Right hindlimb (tissue), 1 donor: ENCODE measurements at regions not wholly inside any gene's neighbourhood (a gene's known extent, or its start where the extent isn't known, plus 50 kb on each side); places are given as distances from the start of the nearest gene placed in this dataset.

Experiments used
- DNase-seq: peaks from one replicate; pipeline ENCODE4 v3.0.0-alpha.2; 2018

- DNase-seq = no peak
These were observed 430.9 kb downstream of the ATP23 start for GRCh38 chr12:58372298-58372697.

GRCh38 chr12:58378028-58378427, 436.7 kb downstream of the ATP23 start:
- no peak for DNase-seq

- DNase-seq = no peak
These were observed 440.2 kb downstream of the ATP23 start for GRCh38 chr12:58381546-58381945.

GRCh38 chr12:58384196-58384595, 442.8 kb downstream of the ATP23 start:
- no peak for DNase-seq

GRCh38 chr12:58386136-58386535, 444.8 kb downstream of the ATP23 start:
- no peak for DNase-seq

GRCh38 chr12:58387199-58387598, 445.8 kb downstream of the ATP23 start:
- no peak for DNase-seq

- DNase-seq = no peak
These were observed 446.9 kb downstream of the ATP23 start for GRCh38 chr12:58388261-58388660.

- DNase-seq = no peak
These were observed 451.8 kb downstream of the ATP23 start for GRCh38 chr12:58393152-58393551.

GRCh38 chr12:58395056-58395455, 453.7 kb downstream of the ATP23 start:
- DNase-seq = no peak

GRCh38 chr12:58395470-58395869, 454.1 kb downstream of the ATP23 start:
- DNase-seq = no peak

- DNase-seq = no peak
These were observed 454.9 kb downstream of the ATP23 start for GRCh38 chr12:58396239-58396638.

GRCh38 chr12:58405363-58405762, 464.0 kb downstream of the ATP23 start:
- no peak for DNase-seq

- peak; percentile 22 for DNase-seq
These were observed 467.1 kb downstream of the ATP23 start for GRCh38 chr12:58408516-58408915.

GRCh38 chr12:58412461-58413060, 471.2 kb downstream of the ATP23 start:
- DNase-seq = no peak

GRCh38 chr12:58413794-58414193, 472.4 kb downstream of the ATP23 start:
- DNase-seq = no peak

GRCh38 chr12:58414398-58414871, 473.1 kb downstream of the ATP23 start:
- no peak for DNase-seq

GRCh38 chr12:58415716-58416115, 474.3 kb downstream of the ATP23 start:
- DNase-seq = no peak

- no peak for DNase-seq
These were observed 474.9 kb downstream of the ATP23 start for GRCh38 chr12:58416236-58416635.

- DNase-seq = no peak
These were observed 477.9 kb downstream of the ATP23 start for GRCh38 chr12:58419196-58419760.

- DNase-seq = no peak
These were observed 478.5 kb downstream of the ATP23 start for GRCh38 chr12:58419905-58420304.

- DNase-seq = peak; percentile 30
These were observed 479.1 kb downstream of the ATP23 start for GRCh38 chr12:58420503-58420902.

GRCh38 chr12:58421990-58422389, 480.6 kb downstream of the ATP23 start:
- no peak for DNase-seq

- no peak for DNase-seq
These were observed 483.5 kb downstream of the ATP23 start for GRCh38 chr12:58424735-58425392.
